ENCODE measurements at regions not wholly inside any gene's neighbourhood (a gene's known extent, or its start where the extent isn't known, plus 50 kb on each side); places are given as distances from the start of the nearest gene placed in this dataset.
A peak's percentile ranks its signal among the peaks of the same experiment; 100 is the strongest.
"Not testable (repeated sequence)": the region's sequence is repeated elsewhere in the genome, so short reads cannot be mapped to it uniquely, and the experiment has no call there.

- DNase-seq (ENCODE audit: low read depth) = peak; percentile 70
Measured at GRCh38 chr16:60137891-60138290, 1403.8 kb upstream of the GOT2 start.

DNA sequence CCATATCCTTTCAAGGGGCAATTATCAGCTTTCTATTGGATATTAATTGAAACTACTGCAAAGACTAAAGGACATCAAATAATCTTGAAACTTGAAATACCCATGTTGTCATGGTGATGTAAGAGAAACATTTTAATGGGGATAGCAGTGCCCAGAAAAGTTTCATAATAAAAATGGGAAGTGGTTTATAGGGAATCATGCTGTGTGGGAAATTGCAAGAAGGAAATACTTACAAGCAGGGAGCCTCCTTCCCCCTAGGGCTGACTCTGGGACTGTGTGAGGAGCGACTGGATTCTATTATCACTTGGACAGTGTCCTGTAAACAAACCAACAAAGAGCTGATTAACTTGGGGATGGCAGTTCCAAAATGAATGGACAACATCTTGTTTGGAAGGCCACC lies 1393.1 kb upstream of the GOT2 start:
- DNase-seq (ENCODE audit: low read depth) = no peak

- not testable (repeated sequence) for DNase-seq (ENCODE audit: low read depth)
Measured at GRCh38 chr16:60126115-60126514, 1392.0 kb upstream of the GOT2 start.

DNA sequence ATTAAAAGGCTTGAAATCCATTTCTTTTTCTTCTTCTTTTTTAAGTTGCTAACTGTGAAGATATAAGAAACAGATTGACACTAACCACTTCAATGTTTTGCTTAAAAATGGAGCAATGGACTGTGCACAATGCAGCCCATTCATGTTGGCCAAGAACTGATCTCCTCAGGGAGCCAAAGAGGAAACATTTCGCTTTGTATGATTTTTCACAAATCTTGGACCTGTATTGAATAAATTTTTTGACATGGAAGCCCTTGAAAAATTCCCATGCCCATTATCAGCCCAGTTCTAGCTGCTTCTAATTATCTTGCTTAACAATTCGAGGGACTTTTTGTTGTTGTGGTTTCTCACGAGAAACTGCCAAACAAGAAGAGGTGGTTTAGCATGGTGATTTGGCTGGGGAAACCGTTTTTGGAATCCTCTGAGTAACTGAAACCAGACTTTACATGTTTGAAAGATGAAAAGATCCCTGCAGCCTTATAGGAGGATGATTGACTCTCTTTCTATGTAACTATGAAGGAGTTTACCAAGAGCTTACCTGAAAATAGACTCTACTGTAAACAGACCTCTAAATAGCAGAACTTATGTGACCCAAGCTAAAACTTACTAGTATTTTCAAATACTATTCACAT lies 1389.4 kb upstream of the GOT2 start:
- no peak for DNase-seq (ENCODE audit: low read depth)

- DNase-seq (ENCODE audit: low read depth) = no peak
Measured at GRCh38 chr16:60120586-60120985, 1386.5 kb upstream of the GOT2 start.

- DNase-seq (ENCODE audit: low read depth) = peak; percentile 84
Measured at GRCh38 chr16:60110531-60110930, 1376.4 kb upstream of the GOT2 start.

DNA sequence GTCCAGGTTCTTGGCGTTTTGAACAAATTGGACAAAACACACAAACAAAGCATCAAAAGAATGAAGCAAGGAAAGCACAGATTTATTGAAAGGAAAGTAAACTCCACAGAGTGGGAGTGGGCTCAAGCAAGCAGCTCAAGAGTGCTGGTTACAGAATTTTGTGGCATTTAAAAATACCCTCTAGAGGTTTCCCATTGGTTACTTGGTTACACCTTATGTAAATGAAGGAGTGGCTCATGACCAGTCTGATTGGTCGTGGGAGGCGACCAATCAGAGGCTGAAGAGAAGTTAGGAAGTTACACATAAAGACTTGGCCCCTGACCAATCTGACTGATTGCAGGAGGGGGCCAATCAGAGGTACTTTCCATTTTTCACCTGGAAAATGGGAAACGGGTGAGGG lies 1373.8 kb upstream of the GOT2 start:
- DNase-seq (ENCODE audit: low read depth) = no peak

- DNase-seq (ENCODE audit: low read depth) = peak; percentile 74
Measured at GRCh38 chr16:60107437-60107836, 1373.3 kb upstream of the GOT2 start.

- DNase-seq (ENCODE audit: low read depth) = no peak
Measured at GRCh38 chr16:60100371-60100770, 1366.3 kb upstream of the GOT2 start.

- DNase-seq (ENCODE audit: low read depth) = peak; percentile 51
Measured at GRCh38 chr16:60091529-60091928, 1357.4 kb upstream of the GOT2 start.

DNA sequence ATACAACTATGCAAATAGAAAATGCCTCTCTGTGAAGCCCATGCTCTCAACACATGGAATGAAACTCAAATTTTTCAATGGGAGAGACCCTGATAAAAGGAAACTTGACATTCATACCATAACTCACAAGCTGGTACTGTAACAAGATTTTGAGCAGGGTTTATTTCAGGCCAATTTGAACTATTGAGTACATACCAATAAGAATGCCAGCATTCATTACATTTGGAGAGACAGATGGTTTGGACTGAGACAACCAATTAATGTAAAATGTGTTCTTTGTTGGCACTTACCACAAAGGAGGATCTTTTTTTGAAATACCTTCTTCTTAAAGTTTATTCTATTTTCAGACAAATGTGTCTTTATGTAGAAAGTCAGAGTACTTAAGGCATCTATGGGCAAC lies 1357.0 kb upstream of the GOT2 start:
- no peak for DNase-seq (ENCODE audit: low read depth)

- no peak for DNase-seq (ENCODE audit: low read depth)
Measured at GRCh38 chr16:60087530-60087929, 1353.4 kb upstream of the GOT2 start.

DNA sequence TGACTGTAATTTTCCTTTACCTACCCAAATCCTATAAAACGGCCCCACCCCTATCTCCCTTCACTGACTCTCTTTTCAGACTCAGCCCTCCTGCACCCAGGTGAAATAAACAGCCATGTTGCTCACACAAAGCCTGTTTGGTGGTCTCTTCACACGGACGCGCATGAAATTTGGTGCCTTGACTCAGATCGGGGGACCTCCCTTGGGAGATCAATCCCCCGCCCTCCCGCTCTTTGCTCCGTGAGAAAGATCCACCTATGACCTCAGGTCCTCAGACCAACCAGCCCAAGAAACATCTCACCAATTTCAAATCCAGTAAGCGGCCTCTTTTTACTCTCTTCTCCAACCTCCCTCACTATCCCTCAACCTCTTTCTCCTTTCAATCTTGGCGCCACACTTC lies 1344.7 kb upstream of the GOT2 start:
- not testable (repeated sequence) for DNase-seq (ENCODE audit: low read depth)

GRCh38 chr16:60077861-60078260 lies 1343.7 kb upstream of the GOT2 start:
- no peak for DNase-seq (ENCODE audit: low read depth)

DNA sequence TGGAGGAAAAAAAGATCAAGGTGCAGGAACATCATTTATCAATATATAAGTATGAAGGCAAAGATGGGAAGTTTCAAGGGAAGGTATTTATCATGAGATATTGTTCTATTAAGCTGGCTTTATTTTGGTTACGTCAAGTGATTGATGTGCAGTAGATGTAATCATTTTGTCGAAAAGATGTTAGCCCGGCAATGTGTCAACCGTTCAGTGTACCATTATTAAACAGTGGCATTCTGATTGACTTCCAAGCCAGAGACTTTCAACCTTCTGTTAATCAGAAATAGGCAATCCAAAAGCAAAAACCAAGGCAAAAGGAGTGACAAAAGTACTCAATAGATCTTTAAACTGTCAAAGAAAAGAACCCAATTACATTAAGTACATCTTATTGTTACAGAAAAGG lies 1340.3 kb upstream of the GOT2 start:
- no peak for DNase-seq (ENCODE audit: low read depth)

- peak; percentile 41 for DNase-seq (ENCODE audit: low read depth)
Measured at GRCh38 chr16:60073376-60073775, 1339.3 kb upstream of the GOT2 start.

- peak; percentile 69 for DNase-seq (ENCODE audit: low read depth)
Measured at GRCh38 chr16:60064026-60064425, 1329.9 kb upstream of the GOT2 start.

DNA sequence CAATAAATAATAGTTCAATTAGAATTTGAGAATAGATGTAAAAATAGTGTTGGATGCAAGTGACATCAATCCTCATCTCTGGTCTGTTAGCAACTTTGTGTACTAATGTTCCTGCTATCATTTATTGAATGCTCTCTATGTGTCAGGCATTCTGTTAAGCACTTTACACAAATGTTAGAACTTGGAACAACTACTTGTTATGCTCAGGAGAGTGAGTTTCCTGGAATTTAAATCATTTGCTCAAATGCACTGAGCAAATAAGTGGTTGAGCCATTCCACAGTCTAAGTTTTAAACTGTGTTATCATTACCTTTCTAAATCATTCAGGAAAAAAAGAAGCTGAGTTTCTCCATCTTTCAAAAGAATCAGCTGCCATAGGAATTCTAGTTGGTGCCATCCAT lies 1327.3 kb upstream of the GOT2 start:
- DNase-seq (ENCODE audit: low read depth) = no peak

GRCh38 chr16:60060731-60061130 lies 1326.6 kb upstream of the GOT2 start:
- no peak for DNase-seq (ENCODE audit: low read depth)

DNA sequence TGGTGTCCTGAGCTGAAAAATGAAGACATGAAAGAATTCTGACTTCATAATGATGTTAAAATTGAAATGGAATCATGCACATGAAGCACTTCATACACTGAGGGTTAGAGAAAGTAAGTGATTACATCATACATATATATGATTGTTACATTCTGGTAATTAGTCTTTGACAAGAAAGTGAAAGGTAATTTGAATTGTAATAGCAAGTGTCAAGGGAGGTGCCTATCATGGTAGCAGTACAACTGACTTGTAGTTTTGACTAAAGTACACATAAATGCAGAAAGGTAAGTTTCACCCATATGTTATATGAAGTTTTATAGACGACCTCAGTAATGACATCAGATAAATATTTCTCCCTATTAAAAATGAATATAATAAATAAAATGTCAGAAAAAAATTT lies 1325.0 kb upstream of the GOT2 start:
- DNase-seq (ENCODE audit: low read depth) = no peak

DNA sequence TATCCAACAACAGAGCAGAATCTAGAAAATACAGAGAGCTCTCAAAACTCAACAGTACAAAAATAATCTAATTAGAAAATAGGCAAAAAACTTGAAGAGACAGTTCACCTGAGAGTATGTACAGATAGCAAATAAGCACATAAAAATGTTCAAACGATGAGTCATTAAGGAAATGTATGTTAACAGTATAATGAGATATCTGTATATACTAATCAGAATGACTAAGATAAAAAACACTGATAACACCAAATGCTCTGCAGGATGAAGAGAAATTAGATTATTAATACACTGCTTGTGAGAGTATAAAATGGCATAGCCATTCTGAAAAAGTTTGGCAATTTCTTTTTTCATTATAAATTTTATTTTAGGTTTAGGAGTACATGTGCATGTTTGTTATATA lies 1307.6 kb upstream of the GOT2 start:
- DNase-seq (ENCODE audit: low read depth) = peak; percentile 64

DNA sequence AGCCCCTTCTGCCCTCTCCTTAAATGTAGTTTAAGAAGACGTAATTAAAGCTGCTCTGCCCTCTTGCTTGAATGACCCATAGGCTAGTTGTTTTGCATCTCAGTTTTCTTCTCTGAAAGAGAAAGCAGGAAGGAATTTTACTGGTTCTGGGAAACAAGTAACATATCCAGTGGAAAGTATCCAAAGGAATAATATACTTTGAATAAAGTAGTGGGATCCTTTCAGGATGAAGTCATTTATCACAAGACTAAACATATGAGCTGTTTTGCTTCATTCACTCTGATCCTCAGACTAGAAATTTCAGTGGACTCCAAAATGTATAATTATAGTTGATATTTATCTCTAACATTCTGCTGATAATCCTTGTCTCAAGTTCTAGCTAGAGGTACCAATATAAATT lies 1297.6 kb upstream of the GOT2 start:
- DNase-seq (ENCODE audit: low read depth) = peak; percentile 2

DNA sequence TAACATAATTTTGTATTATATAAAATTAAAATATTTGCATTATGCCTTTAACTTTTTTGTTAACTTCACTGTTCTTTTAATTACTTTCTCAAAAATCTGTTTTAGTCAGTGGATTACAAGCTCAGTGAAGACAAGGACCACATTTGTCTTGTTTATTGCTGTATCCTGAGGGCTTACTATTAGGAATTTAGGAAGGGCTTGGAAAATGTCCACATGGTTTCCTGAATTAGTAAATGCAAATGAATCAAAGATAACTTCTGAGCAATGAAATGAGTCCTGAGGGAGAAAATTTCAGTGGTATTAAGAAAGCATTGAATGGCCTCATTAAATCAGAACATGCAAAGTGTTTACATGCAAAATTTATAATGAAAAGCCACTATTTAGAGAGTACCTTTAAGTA lies 1293.2 kb upstream of the GOT2 start:
- no peak for DNase-seq (ENCODE audit: low read depth)

DNA sequence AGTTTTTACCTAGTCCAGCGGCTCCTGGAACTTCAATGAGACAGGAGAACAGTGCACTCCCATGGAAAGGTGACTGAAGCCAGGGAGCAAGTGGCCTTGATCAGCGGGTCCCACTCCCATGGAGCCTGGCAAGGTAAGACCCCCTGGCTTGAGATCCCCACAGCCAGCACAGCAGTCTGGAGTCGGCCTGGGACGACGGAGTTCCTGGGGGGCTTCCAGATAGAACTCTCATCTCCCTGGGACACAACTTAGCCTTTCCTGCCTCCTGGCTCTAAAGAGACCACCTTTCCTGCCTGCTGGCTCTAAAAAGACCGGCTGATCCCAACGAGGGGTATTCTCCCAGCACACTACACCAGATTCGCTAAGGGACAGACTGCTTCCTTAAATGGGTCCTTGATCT lies 1279.0 kb upstream of the GOT2 start:
- no peak for DNase-seq (ENCODE audit: low read depth)

- no peak for DNase-seq (ENCODE audit: low read depth)
Measured at GRCh38 chr16:60001523-60001922, 1267.4 kb upstream of the GOT2 start.
